ENCODE measurements at regions not wholly inside any gene's neighbourhood (a gene's known extent, or its start where the extent isn't known, plus 50 kb on each side); places are given as distances from the start of the nearest gene placed in this dataset.

- TF ChIP-seq KDM4A (IDR thresholded peaks at IDR 0.05; ENCODE audit: low read depth, low read length, severe bottlenecking) (no peak), YY1 (IDR thresholded peaks at IDR 0.05; ENCODE audit: low read depth, low read length) (no peak)
Measured at GRCh38 chr20:52454660-52455059, 263.1 kb upstream of the ZFP64 start.

Data from H1 (cell line).